ENCODE measurements at regions not wholly inside any gene's neighbourhood (a gene's known extent, or its start where the extent isn't known, plus 50 kb on each side); places are given as distances from the start of the nearest gene placed in this dataset.

GRCh38 chr2:128922154-128922553, 603.5 kb upstream of the HS6ST1 start:
- TF ChIP-seq CTCF (IDR thresholded peaks at IDR 0.05) = no peak
- no peak for TF ChIP-seq POLR2A (IDR thresholded peaks at IDR 0.05)

Measured in ovary (tissue), 3 donors.